Loucy (cell line): ENCODE measurements at regions not wholly inside any gene's neighbourhood (a gene's known extent, or its start where the extent isn't known, plus 50 kb on each side); places are given as distances from the start of the nearest gene placed in this dataset.

Experiments
- H2AFZ ChIP-seq: fragments of 200-600 bp; sonication (generic); 2 replicates; pipeline ENCODE4 v1.6.0; 2016; ENCODE audit warnings: antibody characterized with exemption, mild to moderate bottlenecking, low read length, moderate library complexity
- H3F3A ChIP-seq: fragments of 200-600 bp; 2 replicates; pipeline ENCODE4 v1.6.0; 2016; ENCODE audit warnings: antibody characterized with exemption, low read depth, mild to moderate bottlenecking
- H3K27me3 ChIP-seq: fragments of 200-600 bp; sonication (generic); 2 replicates; pipeline ENCODE4 v1.6.1; 2014; ENCODE audit warnings: low read length, mild to moderate bottlenecking; ENCODE audit not compliant: insufficient read depth, poor library complexity, severe bottlenecking
- H3K36me3 ChIP-seq: fragments of 200-600 bp; sonication (generic); 2 replicates; pipeline ENCODE4 v1.6.1; 2016; ENCODE audit warnings: low read length; ENCODE audit not compliant: insufficient read depth
- H3K4me1 ChIP-seq: fragments of 200-600 bp; sonication (generic); 2 replicates; pipeline ENCODE4 v1.5.1; 2014; ENCODE audit warnings: low read length, mild to moderate bottlenecking; ENCODE audit not compliant: insufficient read depth, poor library complexity, severe bottlenecking
- H3K4me2 ChIP-seq: fragments of 200-600 bp; sonication (generic); 2 replicates; pipeline ENCODE4 v1.6.0; 2014; ENCODE audit warnings: antibody characterized with exemption, low read length, low read depth, mild to moderate bottlenecking; ENCODE audit not compliant: poor library complexity, severe bottlenecking
- H3K4me3 ChIP-seq: fragments of 200-600 bp; sonication (generic); 2 replicates; pipeline ENCODE4 v1.5.1; 2014; ENCODE audit warnings: low read length, mild to moderate bottlenecking, mixed read lengths; ENCODE audit not compliant: poor library complexity, severe bottlenecking
- H3K79me2 ChIP-seq: fragments of 200-600 bp; sonication (generic); 2 replicates; pipeline ENCODE4 v1.6.1; 2014; ENCODE audit warnings: low read length; ENCODE audit not compliant: insufficient read depth
- H3K9ac ChIP-seq: fragments of 200-600 bp; sonication (generic); 2 replicates; pipeline ENCODE4 v1.6.0; 2014; ENCODE audit warnings: mild to moderate bottlenecking, low read depth, low read length, moderate library complexity; ENCODE audit not compliant: poor library complexity, severe bottlenecking
- H3K9me2 ChIP-seq: fragments of 200-600 bp; sonication (generic); replicated peaks from 2 replicates; pipeline ENCODE4 v1.6.1; 2016; ENCODE audit warnings: low read depth, low read length, mixed read lengths
- H3K9me3 ChIP-seq: fragments of 200-600 bp; sonication (generic); 2 replicates; pipeline ENCODE4 v1.6.1; 2014; ENCODE audit warnings: mild to moderate bottlenecking, antibody characterized with exemption, low read length, low read depth; ENCODE audit not compliant: insufficient read depth
- H4K20me1 ChIP-seq: fragments of 200-600 bp; sonication (generic); 2 replicates; pipeline ENCODE4 v1.6.0; 2014; ENCODE audit warnings: antibody characterized with exemption, low read length, mild to moderate bottlenecking; ENCODE audit not compliant: insufficient read depth, poor library complexity, severe bottlenecking
- EZH2phosphoT487 ChIP-seq: fragments of 200-600 bp; IDR thresholded peaks from 2 replicates; pipeline ENCODE4 v1.6.1; 2018; ENCODE audit warnings: antibody characterized with exemption, mild to moderate bottlenecking, moderate library complexity, borderline replicate concordance
- TF ChIP-seq, protein P1 (sequence below): fragments of 200-600 bp; sonication (generic); conservative IDR thresholded peaks from 2 replicates; pipeline ENCODE4 v1.5.1; 2014; ENCODE audit warnings: mild to moderate bottlenecking, antibody characterized with exemption, low read length

DNA sequence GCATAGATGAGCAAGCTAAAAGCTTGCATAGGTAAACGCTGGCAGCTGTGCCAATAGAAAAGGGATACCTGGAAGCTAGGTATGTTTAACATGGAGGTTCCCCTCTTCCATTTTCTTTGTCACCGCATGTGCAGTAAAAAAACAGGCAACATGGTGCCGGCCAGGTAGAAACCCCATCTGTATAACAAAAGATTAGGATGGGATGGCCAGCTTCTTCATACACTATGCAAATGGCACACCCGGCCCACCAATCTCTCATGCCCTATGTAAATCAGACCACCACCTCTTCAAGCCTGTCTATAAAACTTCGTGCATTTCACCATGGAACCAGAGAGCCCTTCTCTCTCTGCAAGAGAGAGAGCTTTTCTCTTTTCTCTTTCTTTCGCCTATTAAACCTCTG, 224.3 kb upstream of the P2RY1 start:
- no peaks in the 10 kb centered on the region for H3F3A ChIP-seq
- H3K27me3 ChIP-seq: no peaks in the 10 kb centered on the region
- H3K9me2 ChIP-seq: no peaks in the 10 kb centered on the region
- no peak overlapping the region for H2AFZ ChIP-seq
- H3K36me3 ChIP-seq: no peaks in the 10 kb centered on the region
- TF ChIP-seq, protein P1, sequence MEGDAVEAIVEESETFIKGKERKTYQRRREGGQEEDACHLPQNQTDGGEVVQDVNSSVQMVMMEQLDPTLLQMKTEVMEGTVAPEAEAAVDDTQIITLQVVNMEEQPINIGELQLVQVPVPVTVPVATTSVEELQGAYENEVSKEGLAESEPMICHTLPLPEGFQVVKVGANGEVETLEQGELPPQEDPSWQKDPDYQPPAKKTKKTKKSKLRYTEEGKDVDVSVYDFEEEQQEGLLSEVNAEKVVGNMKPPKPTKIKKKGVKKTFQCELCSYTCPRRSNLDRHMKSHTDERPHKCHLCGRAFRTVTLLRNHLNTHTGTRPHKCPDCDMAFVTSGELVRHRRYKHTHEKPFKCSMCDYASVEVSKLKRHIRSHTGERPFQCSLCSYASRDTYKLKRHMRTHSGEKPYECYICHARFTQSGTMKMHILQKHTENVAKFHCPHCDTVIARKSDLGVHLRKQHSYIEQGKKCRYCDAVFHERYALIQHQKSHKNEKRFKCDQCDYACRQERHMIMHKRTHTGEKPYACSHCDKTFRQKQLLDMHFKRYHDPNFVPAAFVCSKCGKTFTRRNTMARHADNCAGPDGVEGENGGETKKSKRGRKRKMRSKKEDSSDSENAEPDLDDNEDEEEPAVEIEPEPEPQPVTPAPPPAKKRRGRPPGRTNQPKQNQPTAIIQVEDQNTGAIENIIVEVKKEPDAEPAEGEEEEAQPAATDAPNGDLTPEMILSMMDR: no peak
- TF ChIP-seq EZH2phosphoT487: no peak
- no peak overlapping the region for H3K4me3 ChIP-seq
- H3K9ac ChIP-seq: no peak overlapping the region
- H3K4me1 ChIP-seq: peaks cover 5% of the 10 kb centered on the region
- no peaks in the 10 kb centered on the region for H3K9me3 ChIP-seq
- no peaks in the 10 kb centered on the region for H4K20me1 ChIP-seq
- no peak overlapping the region for H3K4me2 ChIP-seq
- H3K79me2 ChIP-seq: no peaks in the 10 kb centered on the region

DNA sequence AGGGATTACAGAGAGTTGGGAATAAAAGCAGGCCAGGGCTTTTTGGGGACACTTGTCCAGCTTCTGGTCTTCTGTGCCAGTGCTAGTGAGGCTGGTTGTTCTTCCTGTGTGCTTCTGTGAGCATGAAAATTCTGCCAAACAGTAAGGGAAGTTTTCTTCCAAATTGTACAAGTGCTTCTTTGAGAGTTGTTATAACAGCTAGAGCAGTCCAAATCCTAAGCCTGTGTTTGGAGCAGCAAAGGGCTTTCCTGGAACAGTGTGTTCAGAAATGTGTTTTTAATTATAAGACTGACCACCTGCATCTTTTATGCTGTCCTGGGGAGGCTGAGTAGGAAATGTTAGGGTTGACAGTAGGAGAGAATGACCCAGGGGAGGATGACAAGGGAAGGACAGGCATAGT, 223.0 kb upstream of the P2RY1 start:
- Histone ChIP-seq H3K4me2 (no peak overlapping the region), H3K9me3 (no peaks in the 10 kb centered on the region), H3K4me1 (peaks cover 5% of the 10 kb centered on the region), H2AFZ (peak overlapping the region; percentile 57), H3K9me2 (no peaks in the 10 kb centered on the region), H3K79me2 (no peaks in the 10 kb centered on the region), H4K20me1 (no peaks in the 10 kb centered on the region), H3K27me3 (no peaks in the 10 kb centered on the region), H3K9ac (no peak overlapping the region), H3K36me3 (no peaks in the 10 kb centered on the region), H3K4me3 (no peak overlapping the region), H3F3A (no peaks in the 10 kb centered on the region)
- TF ChIP-seq, protein P1: no peak
- no peak for TF ChIP-seq EZH2phosphoT487

DNA sequence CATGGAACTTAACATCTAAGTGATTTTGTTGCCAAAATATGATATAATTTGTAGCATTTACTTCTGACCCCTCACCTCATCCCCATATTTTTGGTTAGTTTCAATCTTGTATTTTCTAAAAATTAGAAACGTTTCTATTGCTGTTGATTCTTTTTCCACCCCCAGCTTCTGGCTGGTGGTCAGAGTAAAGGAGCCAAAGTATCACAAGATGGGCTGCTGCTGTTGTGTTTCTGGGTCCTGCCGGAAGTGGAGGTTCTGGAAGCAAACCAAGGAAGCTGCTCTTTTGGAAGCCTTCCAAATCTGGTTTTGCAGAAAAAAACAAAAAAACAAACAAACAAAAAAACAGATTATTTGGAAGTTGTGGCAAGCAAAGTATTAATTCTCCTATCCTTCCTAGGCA, 221.1 kb upstream of the P2RY1 start:
- H3K9me3 ChIP-seq: no peaks in the 10 kb centered on the region

More for the DNA sequence above, 221.1 kb upstream of the P2RY1 start:
- H3K4me1 ChIP-seq: peaks cover 5% of the 10 kb centered on the region
- no peaks in the 10 kb centered on the region for H3K9me2 ChIP-seq
- H3K36me3 ChIP-seq: no peaks in the 10 kb centered on the region
- H3K4me3 ChIP-seq: no peak overlapping the region
- no peaks in the 10 kb centered on the region for H3F3A ChIP-seq
- H3K4me2 ChIP-seq: no peak overlapping the region
- no peaks in the 10 kb centered on the region for H4K20me1 ChIP-seq
- H3K27me3 ChIP-seq: no peaks in the 10 kb centered on the region
- TF ChIP-seq, protein P1: no peak
- no peak for TF ChIP-seq EZH2phosphoT487
- H3K79me2 ChIP-seq: no peaks in the 10 kb centered on the region
- no peak overlapping the region for H2AFZ ChIP-seq
- H3K9ac ChIP-seq: no peak overlapping the region
